ENCODE measurements at regions not wholly inside any gene's neighbourhood (a gene's known extent, or its start where the extent isn't known, plus 50 kb on each side); places are given as distances from the start of the nearest gene placed in this dataset.

GRCh38 chr1:29532285-29532684 lies 296.0 kb downstream of the PTPRU start:
- DNase-seq (ENCODE audit: low spot score) (no peak), FAIRE-seq (no peak)

- FAIRE-seq, result no peak
- no peak for DNase-seq (ENCODE audit: low spot score)
Measured at GRCh38 chr1:29531596-29531995, 295.3 kb downstream of the PTPRU start.

- DNase-seq (ENCODE audit: low spot score), result no peak
Measured at GRCh38 chr1:29529677-29530278, 293.5 kb downstream of the PTPRU start.

GRCh38 chr1:29527314-29528004 lies 291.1 kb downstream of the PTPRU start:
- no peak for FAIRE-seq
- no peak for DNase-seq (ENCODE audit: low spot score)

More at GRCh38 chr1:29529677-29530278, 293.5 kb downstream of the PTPRU start:
- no peak for FAIRE-seq

GRCh38 chr1:29525941-29526340 lies 289.6 kb downstream of the PTPRU start:
- FAIRE-seq (no peak), DNase-seq (ENCODE audit: low spot score) (no peak)

- FAIRE-seq (no peak), DNase-seq (ENCODE audit: low spot score) (no peak)
Measured at GRCh38 chr1:29524285-29525065, 288.2 kb downstream of the PTPRU start.

- FAIRE-seq (no peak), DNase-seq (ENCODE audit: low spot score) (no peak)
Measured at GRCh38 chr1:29523576-29523975, 287.3 kb downstream of the PTPRU start.

GRCh38 chr1:29523136-29523535 lies 286.8 kb downstream of the PTPRU start:
- FAIRE-seq, result no peak

GRCh38 chr1:29521811-29522580 lies 285.7 kb downstream of the PTPRU start:
- FAIRE-seq, result no peak
- DNase-seq (ENCODE audit: low spot score), result no peak

More at GRCh38 chr1:29523136-29523535, 286.8 kb downstream of the PTPRU start:
- DNase-seq (ENCODE audit: low spot score), result no peak

GRCh38 chr1:29521438-29521715 lies 285.1 kb downstream of the PTPRU start:
- DNase-seq (ENCODE audit: low spot score), result no peak
- FAIRE-seq, result no peak

GRCh38 chr1:29520571-29521437 lies 284.5 kb downstream of the PTPRU start:
- no peak for FAIRE-seq
- DNase-seq (ENCODE audit: low spot score), result no peak

GRCh38 chr1:29519788-29520110 lies 283.4 kb downstream of the PTPRU start:
- DNase-seq (ENCODE audit: low spot score) (no peak), FAIRE-seq (no peak)

- DNase-seq (ENCODE audit: low spot score) (no peak), FAIRE-seq (no peak)
Measured at GRCh38 chr1:29519108-29519787, 282.9 kb downstream of the PTPRU start.

- no peak for FAIRE-seq
Measured at GRCh38 chr1:29518183-29518835, 282.0 kb downstream of the PTPRU start.

GRCh38 chr1:29517251-29518086 lies 281.1 kb downstream of the PTPRU start:
- FAIRE-seq, result no peak

More at GRCh38 chr1:29518183-29518835, 282.0 kb downstream of the PTPRU start:
- DNase-seq (ENCODE audit: low spot score), result no peak

GRCh38 chr1:29516063-29516820 lies 279.9 kb downstream of the PTPRU start:
- FAIRE-seq, result no peak
- DNase-seq (ENCODE audit: low spot score), result no peak

More at GRCh38 chr1:29517251-29518086, 281.1 kb downstream of the PTPRU start:
- DNase-seq (ENCODE audit: low spot score), result no peak

- DNase-seq (ENCODE audit: low spot score) (no peak), FAIRE-seq (no peak)
Measured at GRCh38 chr1:29515170-29515955, 279.0 kb downstream of the PTPRU start.

Measured in RCC 7860 (cell line).